SU-DHL-6 (cell line): ENCODE measurements at regions not wholly inside any gene's neighbourhood (a gene's known extent, or its start where the extent isn't known, plus 50 kb on each side); places are given as distances from the start of the nearest gene placed in this dataset.

ENCODE experiments used
- EZH2phosphoT487 ChIP-seq: fragments of 200-600 bp; sonication (generic), shearing (Covaris generic); conservative IDR thresholded peaks from 2 replicates; pipeline ENCODE4 v1.6.1; 2018; ENCODE audit warnings: mild to moderate bottlenecking, antibody characterized with exemption, low read length, moderate library complexity, mixed read lengths
- TF ChIP-seq, protein P1 (sequence below): fragments of 200-600 bp; sonication (generic); IDR thresholded peaks from one replicate; pipeline ENCODE4 v1.5.1; 2017; ENCODE audit warnings: antibody characterized with exemption, mild to moderate bottlenecking, low read length, moderate library complexity; ENCODE audit not compliant: insufficient read depth, poor library complexity, severe bottlenecking

DNA sequence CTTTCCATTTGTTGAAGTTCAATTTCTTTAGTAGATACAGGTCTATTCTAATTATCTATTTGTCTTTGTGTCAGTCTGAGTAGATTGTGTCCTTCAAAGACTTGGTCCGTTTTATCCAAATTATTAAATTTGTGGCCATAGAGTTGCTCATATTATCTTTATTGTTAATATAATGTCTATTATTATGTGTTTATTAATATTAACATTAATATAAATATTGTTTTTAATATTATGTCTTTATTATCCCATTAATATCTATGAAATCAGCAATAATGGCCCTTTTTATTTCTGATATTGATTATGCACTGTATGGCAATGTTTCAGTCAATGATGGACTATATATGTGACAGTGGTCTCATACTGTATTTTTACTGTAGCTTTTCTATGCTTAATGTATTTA lies 2067.3 kb upstream of the AGA start:
- TF ChIP-seq, protein P1, sequence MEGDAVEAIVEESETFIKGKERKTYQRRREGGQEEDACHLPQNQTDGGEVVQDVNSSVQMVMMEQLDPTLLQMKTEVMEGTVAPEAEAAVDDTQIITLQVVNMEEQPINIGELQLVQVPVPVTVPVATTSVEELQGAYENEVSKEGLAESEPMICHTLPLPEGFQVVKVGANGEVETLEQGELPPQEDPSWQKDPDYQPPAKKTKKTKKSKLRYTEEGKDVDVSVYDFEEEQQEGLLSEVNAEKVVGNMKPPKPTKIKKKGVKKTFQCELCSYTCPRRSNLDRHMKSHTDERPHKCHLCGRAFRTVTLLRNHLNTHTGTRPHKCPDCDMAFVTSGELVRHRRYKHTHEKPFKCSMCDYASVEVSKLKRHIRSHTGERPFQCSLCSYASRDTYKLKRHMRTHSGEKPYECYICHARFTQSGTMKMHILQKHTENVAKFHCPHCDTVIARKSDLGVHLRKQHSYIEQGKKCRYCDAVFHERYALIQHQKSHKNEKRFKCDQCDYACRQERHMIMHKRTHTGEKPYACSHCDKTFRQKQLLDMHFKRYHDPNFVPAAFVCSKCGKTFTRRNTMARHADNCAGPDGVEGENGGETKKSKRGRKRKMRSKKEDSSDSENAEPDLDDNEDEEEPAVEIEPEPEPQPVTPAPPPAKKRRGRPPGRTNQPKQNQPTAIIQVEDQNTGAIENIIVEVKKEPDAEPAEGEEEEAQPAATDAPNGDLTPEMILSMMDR, result no peak
- TF ChIP-seq EZH2phosphoT487, result no peak
